ENCODE measurements at regions not wholly inside any gene's neighbourhood (a gene's known extent, or its start where the extent isn't known, plus 50 kb on each side); places are given as distances from the start of the nearest gene placed in this dataset.
A peak's percentile ranks its signal among the peaks of the same experiment; 100 is the strongest.

DNA sequence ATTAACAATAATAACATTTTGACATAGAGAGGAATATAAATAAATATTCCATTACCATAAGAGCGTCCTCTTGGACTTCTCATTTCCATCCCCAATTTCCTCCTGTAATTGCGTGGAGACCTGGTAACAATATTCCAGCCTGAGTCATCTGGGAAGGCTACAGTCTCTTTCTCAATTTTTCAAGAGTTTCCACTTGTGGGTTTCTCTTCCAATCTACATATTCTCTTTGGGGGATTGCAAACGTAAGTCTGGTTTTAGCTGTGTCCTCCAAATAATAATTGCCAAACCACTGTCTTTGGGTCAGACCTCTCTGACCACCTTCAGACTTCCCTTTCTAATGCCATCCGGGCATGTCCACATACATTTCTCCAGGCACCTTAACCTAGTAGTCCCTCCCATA is 124.5 kb upstream of the USP24 start:
- H2AK5ac ChIP-seq (ENCODE audit: low read length), result no peak overlapping the region
- no peak overlapping the region for H3K14ac ChIP-seq (ENCODE audit: low read length)
- H3K27ac ChIP-seq (ENCODE audit: low read depth, low read length), result no peak overlapping the region
- no peak overlapping the region for H3K9ac ChIP-seq (ENCODE audit: low read length)
- H3K27me3 ChIP-seq (ENCODE audit: insufficient read depth, low read length), result no peaks in the 10 kb centered on the region
- H4K8ac ChIP-seq (ENCODE audit: low read depth, low read length), result no peak overlapping the region
- H2BK5ac ChIP-seq (ENCODE audit: low read depth, low read length, poor library complexity), result no peak overlapping the region
- H4K12ac ChIP-seq (ENCODE audit: low read depth, low read length), result no peak overlapping the region
- H3K4me1 ChIP-seq (ENCODE audit: control insufficient read depth in 1 of 2, insufficient read depth in 2 of 2, low read length in 2 of 2), result no peaks in the 10 kb centered on the region
- H3K9me3 ChIP-seq (ENCODE audit: insufficient read depth, low read depth, low read length), result no peaks in the 10 kb centered on the region
- H3K79me2 ChIP-seq (ENCODE audit: control insufficient read depth, insufficient read depth, low read length, poor library complexity), result no peaks in the 10 kb centered on the region
- H2BK120ac ChIP-seq (ENCODE audit: insufficient read depth, low read length, poor library complexity), result no peak overlapping the region
- H3K4me3 ChIP-seq (ENCODE audit: low read depth, low read length), result no peak overlapping the region
- no peak overlapping the region for H4K91ac ChIP-seq (ENCODE audit: low read depth, low read length)
- WGBS (ENCODE audit: extremely low coverage, insufficient coverage, insufficient read length), result no CpG with 5 or more reads among the region's 4 CpGs
- H2BK12ac ChIP-seq (ENCODE audit: low read length), result no peak overlapping the region
- H3K4me2 ChIP-seq (ENCODE audit: low read length), result no peak overlapping the region
- H3K4ac ChIP-seq (ENCODE audit: low read depth, low read length), result no peak overlapping the region
- no peak overlapping the region for H3K23ac ChIP-seq (ENCODE audit: low read length)
- no peaks in the 10 kb centered on the region for H3K79me1 ChIP-seq (ENCODE audit: low read length)
- no peaks in the 10 kb centered on the region for H3K36me3 ChIP-seq (ENCODE audit: control insufficient read depth in 1 of 2, insufficient read depth in 2 of 2, low read length in 2 of 2)
- H2AFZ ChIP-seq (ENCODE audit: insufficient read depth, low read length, poor library complexity), result no peak overlapping the region
- H3K18ac ChIP-seq (ENCODE audit: low read length), result no peak overlapping the region
- DNase-seq, result no peak

- Histone ChIP-seq H3K4me3 (ENCODE audit: low read depth, low read length) (no peak overlapping the region), H3K27me3 (ENCODE audit: insufficient read depth, low read length) (no peaks in the 10 kb centered on the region), H3K79me1 (ENCODE audit: low read length) (no peaks in the 10 kb centered on the region), H4K8ac (ENCODE audit: low read depth, low read length) (no peak overlapping the region), H3K23ac (ENCODE audit: low read length) (no peak overlapping the region), H4K91ac (ENCODE audit: low read depth, low read length) (no peak overlapping the region), H3K36me3 (ENCODE audit: control insufficient read depth in 1 of 2, insufficient read depth in 2 of 2, low read length in 2 of 2) (no peaks in the 10 kb centered on the region), H3K4me2 (ENCODE audit: low read length) (no peak overlapping the region), H3K79me2 (ENCODE audit: control insufficient read depth, insufficient read depth, low read length, poor library complexity) (no peaks in the 10 kb centered on the region), H2BK5ac (ENCODE audit: low read depth, low read length, poor library complexity) (no peak overlapping the region), H2AK5ac (ENCODE audit: low read length) (no peak overlapping the region), H3K9ac (ENCODE audit: low read length) (no peak overlapping the region), H3K9me3 (ENCODE audit: insufficient read depth, low read depth, low read length) (no peaks in the 10 kb centered on the region), H3K27ac (ENCODE audit: low read depth, low read length) (no peak overlapping the region), H3K14ac (ENCODE audit: low read length) (no peak overlapping the region), H3K18ac (ENCODE audit: low read length) (no peak overlapping the region), H2BK12ac (ENCODE audit: low read length) (no peak overlapping the region), H2AFZ (ENCODE audit: insufficient read depth, low read length, poor library complexity) (no peak overlapping the region), H3K4ac (ENCODE audit: low read depth, low read length) (no peak overlapping the region), H4K12ac (ENCODE audit: low read depth, low read length) (no peak overlapping the region), H2BK120ac (ENCODE audit: insufficient read depth, low read length, poor library complexity) (no peak overlapping the region), H3K4me1 (ENCODE audit: control insufficient read depth in 1 of 2, insufficient read depth in 2 of 2, low read length in 2 of 2) (no peaks in the 10 kb centered on the region)
- WGBS (ENCODE audit: extremely low coverage, insufficient coverage, insufficient read length), result no CpG with 5 or more reads among the region's 3 CpGs
- no peak for DNase-seq
Measured at GRCh38 chr1:55338448-55338820, 123.3 kb upstream of the USP24 start.

DNA sequence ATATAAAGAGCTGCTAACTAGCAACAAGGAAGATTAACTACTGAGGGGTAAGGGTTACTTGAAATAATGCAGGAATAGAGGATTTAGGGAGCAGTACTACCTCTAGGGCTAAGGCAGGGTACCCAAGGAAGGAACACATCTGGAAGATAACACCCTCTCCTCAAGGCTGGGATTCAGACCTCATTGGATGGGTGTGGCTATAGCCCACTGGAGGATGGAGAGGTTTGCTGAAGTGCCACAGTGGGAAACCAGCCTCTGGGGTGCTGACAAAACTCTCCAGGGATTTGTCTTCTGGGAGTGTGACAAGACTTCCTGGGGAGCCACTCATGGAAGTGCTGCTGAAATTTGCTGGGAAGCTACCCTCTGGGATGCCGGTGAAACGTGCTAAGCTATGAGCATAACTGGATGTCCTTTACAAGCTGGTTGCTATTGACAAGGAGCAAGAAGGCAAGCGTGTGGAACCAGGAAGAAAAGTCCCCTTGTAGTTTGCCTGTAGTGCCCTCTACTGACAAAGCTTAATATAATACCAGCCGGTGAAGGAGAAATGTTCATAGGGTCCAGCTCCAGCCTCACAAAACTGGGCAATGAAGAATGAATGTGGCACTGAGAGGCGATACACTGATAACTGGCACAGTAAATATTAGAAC is 122.8 kb upstream of the USP24 start:
- Histone ChIP-seq H2BK12ac (ENCODE audit: low read length) (no peak overlapping the region), H3K9me3 (ENCODE audit: insufficient read depth, low read depth, low read length) (no peaks in the 10 kb centered on the region), H4K12ac (ENCODE audit: low read depth, low read length) (no peak overlapping the region), H2BK120ac (ENCODE audit: insufficient read depth, low read length, poor library complexity) (no peak overlapping the region), H3K4me1 (ENCODE audit: control insufficient read depth in 1 of 2, insufficient read depth in 2 of 2, low read length in 2 of 2) (no peaks in the 10 kb centered on the region), H4K8ac (ENCODE audit: low read depth, low read length) (no peak overlapping the region), H3K79me2 (ENCODE audit: control insufficient read depth, insufficient read depth, low read length, poor library complexity) (no peaks in the 10 kb centered on the region), H3K27me3 (ENCODE audit: insufficient read depth, low read length) (no peaks in the 10 kb centered on the region), H3K4ac (ENCODE audit: low read depth, low read length) (no peak overlapping the region), H3K9ac (ENCODE audit: low read length) (no peak overlapping the region), H3K18ac (ENCODE audit: low read length) (no peak overlapping the region), H3K4me2 (ENCODE audit: low read length) (no peak overlapping the region), H3K4me3 (ENCODE audit: low read depth, low read length) (no peak overlapping the region), H3K79me1 (ENCODE audit: low read length) (no peaks in the 10 kb centered on the region), H3K14ac (ENCODE audit: low read length) (no peak overlapping the region), H3K36me3 (ENCODE audit: control insufficient read depth in 1 of 2, insufficient read depth in 2 of 2, low read length in 2 of 2) (no peaks in the 10 kb centered on the region), H4K91ac (ENCODE audit: low read depth, low read length) (no peak overlapping the region), H2BK5ac (ENCODE audit: low read depth, low read length, poor library complexity) (no peak overlapping the region), H2AK5ac (ENCODE audit: low read length) (no peak overlapping the region), H3K23ac (ENCODE audit: low read length) (no peak overlapping the region), H3K27ac (ENCODE audit: low read depth, low read length) (no peak overlapping the region), H2AFZ (ENCODE audit: insufficient read depth, low read length, poor library complexity) (no peak overlapping the region)
- peak; percentile 30 to 71 for DNase-seq
- WGBS (ENCODE audit: extremely low coverage, insufficient coverage, insufficient read length), result no CpG with 5 or more reads among the region's 5 CpGs

DNA sequence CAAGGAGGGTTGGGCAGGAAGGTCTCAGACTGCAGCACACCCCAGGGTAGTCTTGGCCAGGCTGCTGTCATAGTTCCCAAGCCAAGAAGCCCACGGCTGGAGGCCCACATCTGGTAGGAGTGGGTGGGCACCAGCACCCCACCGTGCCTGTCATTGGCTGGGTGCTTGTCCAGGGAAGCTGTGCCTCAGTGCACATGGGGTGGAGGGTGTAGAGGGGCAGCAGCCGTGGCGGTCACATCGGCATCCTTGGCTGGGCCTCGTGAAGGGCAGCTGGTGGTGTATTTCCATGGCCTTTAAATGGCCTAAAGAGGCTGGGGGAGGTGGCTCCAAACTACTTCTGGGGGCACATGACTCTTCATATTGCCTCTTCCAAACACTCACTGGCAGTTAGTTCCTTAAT is 119.6 kb upstream of the USP24 start:
- H3K23ac ChIP-seq (ENCODE audit: low read length), result no peak overlapping the region
- no peaks in the 10 kb centered on the region for H3K9me3 ChIP-seq (ENCODE audit: insufficient read depth, low read depth, low read length)
- H4K91ac ChIP-seq (ENCODE audit: low read depth, low read length), result no peak overlapping the region
- H3K79me1 ChIP-seq (ENCODE audit: low read length), result no peaks in the 10 kb centered on the region
- no peak overlapping the region for H3K4me2 ChIP-seq (ENCODE audit: low read length)
- H3K9ac ChIP-seq (ENCODE audit: low read length), result no peak overlapping the region
- no peaks in the 10 kb centered on the region for H3K36me3 ChIP-seq (ENCODE audit: control insufficient read depth in 1 of 2, insufficient read depth in 2 of 2, low read length in 2 of 2)
- H4K12ac ChIP-seq (ENCODE audit: low read depth, low read length), result no peak overlapping the region
- no peaks in the 10 kb centered on the region for H3K79me2 ChIP-seq (ENCODE audit: control insufficient read depth, insufficient read depth, low read length, poor library complexity)
- no peak overlapping the region for H2BK120ac ChIP-seq (ENCODE audit: insufficient read depth, low read length, poor library complexity)
- H4K8ac ChIP-seq (ENCODE audit: low read depth, low read length), result no peak overlapping the region
- no peak overlapping the region for H3K14ac ChIP-seq (ENCODE audit: low read length)
- no peak overlapping the region for H2BK5ac ChIP-seq (ENCODE audit: low read depth, low read length, poor library complexity)
- H2AK5ac ChIP-seq (ENCODE audit: low read length), result no peak overlapping the region
- no peak overlapping the region for H3K4me3 ChIP-seq (ENCODE audit: low read depth, low read length)
- no peaks in the 10 kb centered on the region for H3K27me3 ChIP-seq (ENCODE audit: insufficient read depth, low read length)
- H2BK12ac ChIP-seq (ENCODE audit: low read length), result no peak overlapping the region
- H3K4ac ChIP-seq (ENCODE audit: low read depth, low read length), result no peak overlapping the region
- no peaks in the 10 kb centered on the region for H3K4me1 ChIP-seq (ENCODE audit: control insufficient read depth in 1 of 2, insufficient read depth in 2 of 2, low read length in 2 of 2)
- no peak overlapping the region for H3K18ac ChIP-seq (ENCODE audit: low read length)
- DNase-seq, result no peak
- H3K27ac ChIP-seq (ENCODE audit: low read depth, low read length), result no peak overlapping the region
- WGBS (ENCODE audit: extremely low coverage, insufficient coverage, insufficient read length), result no CpG with 5 or more reads among the region's 6 CpGs
- H2AFZ ChIP-seq (ENCODE audit: insufficient read depth, low read length, poor library complexity), result no peak overlapping the region

Data from trophoblast cell (in vitro differentiated cells and primary cell).